ENCODE measurements at regions not wholly inside any gene's neighbourhood (a gene's known extent, or its start where the extent isn't known, plus 50 kb on each side); places are given as distances from the start of the nearest gene placed in this dataset.

DNA sequence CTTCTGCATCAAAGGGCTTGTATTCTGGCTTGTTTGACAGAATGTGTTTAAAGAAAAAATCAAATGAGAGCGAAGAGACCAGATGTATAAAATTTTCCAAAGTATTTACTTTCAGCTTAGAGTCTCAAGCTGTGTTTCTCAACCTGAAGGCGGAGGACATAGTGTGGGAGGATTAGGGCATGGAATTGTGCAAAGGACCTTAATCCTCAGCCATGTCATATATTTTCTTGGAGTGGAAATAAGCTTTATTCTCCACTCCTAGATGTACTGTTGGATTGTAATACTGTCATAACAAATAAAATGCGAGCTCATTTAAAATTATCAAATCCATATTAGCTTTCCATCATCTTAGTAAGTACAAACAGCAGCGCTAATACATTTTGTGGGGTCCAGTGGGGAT is 154.0 kb downstream of the PAH start:
- TF ChIP-seq POLR2A (IDR thresholded peaks at IDR 0.05): no peak
- no peak for TF ChIP-seq CTCF (IDR thresholded peaks at IDR 0.05)
- intact Hi-C loops (cut with DNase I; ENCODE audit: low total_unique reads): no loop called here
- 78 to 81% methylated on average over 4 of the region's 4 CpGs for WGBS, 2 donors
- DNase-seq (ENCODE audit: low spot score in 2 of 2): no peak
- no peak overlapping the region for H3K4me3 ChIP-seq (ENCODE audit: low read depth, poor library complexity, severe bottlenecking)

GRCh38 chr12:102760322-102760721 is 156.7 kb downstream of the PAH start:
- intact Hi-C loops (cut with DNase I; ENCODE audit: low total_unique reads): no loop called here
- no peak overlapping the region for H3K4me3 ChIP-seq (ENCODE audit: low read depth, poor library complexity, severe bottlenecking)
- DNase-seq (ENCODE audit: low spot score in 2 of 2): no peak
- 90 to 91% methylated on average over 2 of the region's 2 CpGs for WGBS, 2 donors
- TF ChIP-seq CTCF (IDR thresholded peaks at IDR 0.05) (no peak), POLR2A (IDR thresholded peaks at IDR 0.05) (no peak)

- DNase-seq (ENCODE audit: low spot score in 2 of 2): no peak
- no peak overlapping the region for H3K4me3 ChIP-seq (ENCODE audit: low read depth, poor library complexity, severe bottlenecking)
- WGBS, 2 donors: 57 to 64% methylated on average over 2 of the region's 2 CpGs
- intact Hi-C loops (cut with DNase I; ENCODE audit: low total_unique reads): no loop called here
- TF ChIP-seq POLR2A (IDR thresholded peaks at IDR 0.05) (no peak), CTCF (IDR thresholded peaks at IDR 0.05) (no peak)
Observed at GRCh38 chr12:102759466-102759865, 157.6 kb downstream of the PAH start.

GRCh38 chr12:102757882-102758226 is 159.2 kb downstream of the PAH start:
- intact Hi-C loops (cut with DNase I; ENCODE audit: low total_unique reads): no loop called here
- TF ChIP-seq POLR2A (IDR thresholded peaks at IDR 0.05) (no peak), CTCF (IDR thresholded peaks at IDR 0.05) (no peak)
- no peak overlapping the region for H3K4me3 ChIP-seq (ENCODE audit: low read depth, poor library complexity, severe bottlenecking)
- no peak for DNase-seq (ENCODE audit: low spot score in 2 of 2)
- WGBS, 2 donors: 58 to 60% methylated on average over 1 of the region's 1 CpG

GRCh38 chr12:102757154-102757881 is 159.7 kb downstream of the PAH start:
- H3K4me3 ChIP-seq (ENCODE audit: low read depth, poor library complexity, severe bottlenecking): no peak overlapping the region
- 47 to 50% methylated on average over 8 of the region's 8 CpGs for WGBS, 2 donors
- no peak for TF ChIP-seq POLR2A (IDR thresholded peaks at IDR 0.05)
- no peak for TF ChIP-seq CTCF (IDR thresholded peaks at IDR 0.05)
- intact Hi-C loops (cut with DNase I; ENCODE audit: low total_unique reads): no loop called here
- DNase-seq (ENCODE audit: low spot score in 2 of 2): peak in 1 of 2 donors; percentile 21

DNA sequence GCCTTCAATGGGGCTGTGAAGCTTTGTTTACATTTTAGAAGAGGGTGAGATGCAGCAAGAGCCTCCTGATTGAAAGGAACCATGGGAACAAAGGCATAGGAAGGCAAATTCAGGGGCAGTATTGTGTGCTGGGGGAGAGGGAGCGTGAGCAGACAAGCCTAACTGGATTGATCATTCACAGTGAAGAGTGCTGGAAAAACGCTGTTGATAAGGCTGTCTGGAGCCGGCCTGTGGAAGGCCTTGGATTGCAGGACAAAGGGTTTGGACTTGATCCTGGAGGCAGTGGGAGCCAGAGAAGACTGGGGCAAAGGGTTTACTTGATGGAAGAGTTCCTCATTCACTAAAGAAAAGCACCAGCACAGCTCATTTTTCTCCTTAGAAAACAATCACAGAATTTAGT is 160.5 kb downstream of the PAH start:
- TF ChIP-seq POLR2A (IDR thresholded peaks at IDR 0.05) (no peak), CTCF (IDR thresholded peaks at IDR 0.05) (no peak)
- intact Hi-C loops (cut with DNase I; ENCODE audit: low total_unique reads): no loop called here
- 50 to 56% methylated on average over 3 of the region's 3 CpGs for WGBS, 2 donors
- DNase-seq (ENCODE audit: low spot score in 2 of 2): no peak
- no peak overlapping the region for H3K4me3 ChIP-seq (ENCODE audit: low read depth, poor library complexity, severe bottlenecking)

Measured in lower leg skin (tissue), 4 donors.